ENCODE measurements at regions not wholly inside any gene's neighbourhood (a gene's known extent, or its start where the extent isn't known, plus 50 kb on each side); places are given as distances from the start of the nearest gene placed in this dataset.
"Not testable (repeated sequence)": the region's sequence is repeated elsewhere in the genome, so short reads cannot be mapped to it uniquely, and the experiment has no call there.

DNA sequence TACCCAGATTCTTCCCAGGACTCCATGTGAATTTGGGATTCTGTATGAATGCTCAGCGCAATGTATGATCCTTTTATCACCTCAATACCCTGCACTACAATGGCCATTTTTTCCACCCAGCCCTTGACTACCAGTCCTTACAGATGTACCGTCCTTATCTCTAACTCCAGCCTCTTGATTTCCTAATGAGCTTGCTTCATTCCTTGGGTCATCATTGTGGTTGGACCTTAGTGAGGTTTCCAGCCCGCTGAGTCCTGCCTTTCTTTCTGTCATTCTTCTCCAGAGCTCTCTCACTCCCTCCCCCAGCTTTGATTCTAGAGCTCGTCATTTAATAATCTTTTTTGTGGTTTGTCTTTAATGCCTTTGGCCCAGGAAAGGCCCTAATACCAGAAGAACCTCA, 438.5 kb downstream of the ZNF536 start:
- Mint-ChIP-seq H3K9me3 (peaks cover 4% of the 10 kb centered on the region), H3K36me3 (ENCODE audit: low read depth) (no peaks in the 10 kb centered on the region), H3K27me3 (ENCODE audit: insufficient read depth) (no peaks in the 10 kb centered on the region), H3K27ac (no peak overlapping the region), H3K4me1 (ENCODE audit: low read depth) (no peaks in the 10 kb centered on the region), H3K4me3 (no peak overlapping the region)
- intact Hi-C loops (cut with micrococcal nuclease) = no loop called here
- no peak for DNase-seq (ENCODE audit: low spot score)

DNA sequence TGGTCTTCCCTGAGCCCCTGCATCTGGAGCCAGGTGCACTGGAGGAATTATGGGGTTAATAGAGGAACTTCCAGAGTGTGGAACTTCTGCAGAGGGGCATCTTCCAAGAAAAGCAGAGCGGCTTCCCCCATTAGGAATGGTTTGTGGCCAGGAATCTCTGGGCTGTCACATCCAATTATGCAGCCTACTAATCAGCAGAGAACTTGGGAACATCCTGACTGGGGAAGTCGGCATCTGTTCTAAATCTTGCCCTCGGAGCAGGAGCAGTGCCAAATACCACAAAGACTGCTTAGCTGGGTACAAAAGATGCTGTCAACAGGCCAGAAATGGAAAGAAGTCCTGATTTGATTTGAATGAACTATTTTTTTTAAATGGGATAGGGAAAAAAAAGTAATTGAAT, 435.1 kb downstream of the ZNF536 start:
- intact Hi-C loops (cut with micrococcal nuclease) = no loop called here

DNA sequence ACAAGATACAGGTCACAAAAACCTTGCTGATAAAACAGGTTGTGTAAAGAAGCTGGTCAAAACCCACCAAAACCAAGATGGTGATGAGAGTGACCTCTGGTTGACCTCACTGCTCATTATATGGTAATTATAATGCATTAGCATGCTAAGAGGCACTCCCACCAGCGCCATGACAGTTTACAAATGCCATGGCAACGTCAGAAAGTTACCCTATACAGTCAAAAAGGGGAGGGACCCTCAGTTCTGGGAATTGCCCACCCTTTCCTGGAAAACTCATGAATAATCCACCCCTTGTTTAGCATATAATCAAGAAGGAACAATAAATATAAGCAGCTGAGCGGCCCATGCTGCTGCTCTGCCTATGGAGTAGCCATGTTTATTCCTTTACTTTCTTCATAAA, 434.1 kb downstream of the ZNF536 start:
- intact Hi-C loops (cut with micrococcal nuclease) = no loop called here
- no peak overlapping the region for H3K27ac Mint-ChIP-seq
- H3K4me1 Mint-ChIP-seq (ENCODE audit: low read depth) = no peaks in the 10 kb centered on the region
- peaks cover 2% of the 10 kb centered on the region for H3K27me3 Mint-ChIP-seq (ENCODE audit: insufficient read depth)
- H3K4me3 Mint-ChIP-seq = no peak overlapping the region
- no peaks in the 10 kb centered on the region for H3K9me3 Mint-ChIP-seq
- DNase-seq (ENCODE audit: low spot score) = no peak
- H3K36me3 Mint-ChIP-seq (ENCODE audit: low read depth) = no peaks in the 10 kb centered on the region

More for the DNA sequence above, 435.1 kb downstream of the ZNF536 start:
- Mint-ChIP-seq H3K4me1 (ENCODE audit: low read depth) (no peaks in the 10 kb centered on the region), H3K36me3 (ENCODE audit: low read depth) (no peaks in the 10 kb centered on the region), H3K27ac (no peak overlapping the region), H3K9me3 (no peaks in the 10 kb centered on the region), H3K27me3 (ENCODE audit: insufficient read depth) (peaks cover 2% of the 10 kb centered on the region), H3K4me3 (no peak overlapping the region)
- no peak for DNase-seq (ENCODE audit: low spot score)

DNA sequence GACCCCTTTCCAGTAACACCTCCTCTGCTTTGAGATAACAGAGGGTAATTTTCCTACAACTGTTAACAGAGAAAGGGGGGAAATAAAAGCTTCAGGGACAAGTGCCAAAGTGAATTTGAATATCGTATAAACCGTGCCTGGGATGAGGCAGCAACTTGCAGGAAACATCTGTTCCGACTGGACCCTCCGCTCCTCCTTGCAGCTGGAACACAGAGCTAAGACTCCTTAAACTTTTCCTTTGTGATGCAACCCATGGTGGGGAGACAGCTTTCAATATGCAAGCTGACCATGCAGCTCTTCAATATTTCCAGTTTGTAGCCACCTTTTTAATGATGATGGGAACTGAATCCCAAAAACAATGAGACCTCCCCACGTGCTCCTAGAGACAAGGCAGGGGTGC, 432.6 kb downstream of the ZNF536 start:
- intact Hi-C loops (cut with micrococcal nuclease) = no loop called here
- no peak overlapping the region for H3K4me3 Mint-ChIP-seq
- no peaks in the 10 kb centered on the region for H3K9me3 Mint-ChIP-seq
- no peak for DNase-seq (ENCODE audit: low spot score)
- no peaks in the 10 kb centered on the region for H3K36me3 Mint-ChIP-seq (ENCODE audit: low read depth)
- H3K27me3 Mint-ChIP-seq (ENCODE audit: insufficient read depth) = peaks cover 2% of the 10 kb centered on the region
- H3K4me1 Mint-ChIP-seq (ENCODE audit: low read depth) = no peaks in the 10 kb centered on the region
- H3K27ac Mint-ChIP-seq = no peak overlapping the region

DNA sequence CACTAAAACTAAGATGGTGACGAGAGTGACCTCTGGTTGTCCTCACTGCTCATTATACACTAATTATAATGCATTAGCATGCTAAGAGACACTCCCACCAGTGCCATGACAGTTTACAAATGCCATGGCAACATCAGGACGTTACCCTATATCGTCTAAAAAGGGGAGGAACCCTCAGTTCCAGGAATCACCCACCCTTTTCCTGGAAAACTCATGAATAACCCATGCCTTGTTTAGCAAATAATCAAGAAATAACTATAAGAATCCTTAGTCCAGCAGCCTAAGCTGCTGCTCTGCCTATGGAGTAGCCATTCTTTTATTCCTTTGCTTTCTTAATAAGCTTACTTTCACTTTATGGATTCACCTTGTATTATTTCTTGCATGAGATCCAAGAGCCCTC, 432.1 kb downstream of the ZNF536 start:
- H3K9me3 Mint-ChIP-seq; intact Hi-C loops (cut with micrococcal nuclease); H3K27me3 Mint-ChIP-seq (ENCODE audit: insufficient read depth); DNase-seq (ENCODE audit: low spot score); H3K4me3 Mint-ChIP-seq; H3K36me3 Mint-ChIP-seq (ENCODE audit: low read depth); H3K4me1 Mint-ChIP-seq (ENCODE audit: low read depth); H3K27ac Mint-ChIP-seq: not testable (repeated sequence)

DNA sequence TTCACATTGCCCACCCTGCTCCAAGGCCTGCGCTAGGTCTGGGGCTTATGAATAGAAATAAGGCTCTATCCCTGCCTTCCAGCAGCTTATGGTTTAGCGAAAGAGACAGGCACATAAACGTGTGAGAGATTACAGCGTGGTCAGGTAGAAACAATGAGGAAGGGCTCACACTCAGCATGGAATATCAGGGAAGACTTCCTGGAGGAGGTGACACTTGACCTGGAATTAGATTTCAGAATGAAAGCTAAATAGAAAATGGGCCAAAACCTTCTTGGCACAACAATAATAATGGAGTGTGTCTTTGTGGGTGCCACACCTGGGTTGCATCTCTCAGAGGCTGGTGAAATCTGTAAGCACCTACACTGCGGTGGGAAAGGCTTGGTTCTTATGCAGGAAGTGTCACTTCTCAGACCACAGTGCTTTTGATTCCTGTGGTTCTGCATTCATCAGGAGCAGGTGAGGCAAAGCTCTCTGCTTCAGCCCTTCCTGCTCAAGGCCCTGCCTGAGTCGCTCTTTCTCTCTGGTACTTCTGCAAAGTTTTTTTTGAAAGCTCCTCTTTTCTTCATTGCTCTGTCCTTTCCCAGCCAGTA, 430.3 kb downstream of the ZNF536 start:
- H3K4me3 Mint-ChIP-seq = no peak overlapping the region
- H3K4me1 Mint-ChIP-seq (ENCODE audit: low read depth) = no peaks in the 10 kb centered on the region
- H3K27me3 Mint-ChIP-seq (ENCODE audit: insufficient read depth) = peaks cover 4% of the 10 kb centered on the region
- DNase-seq (ENCODE audit: low spot score) = no peak
- no peak overlapping the region for H3K27ac Mint-ChIP-seq
- intact Hi-C loops (cut with micrococcal nuclease) = no loop called here
- H3K9me3 Mint-ChIP-seq = no peaks in the 10 kb centered on the region
- H3K36me3 Mint-ChIP-seq (ENCODE audit: low read depth) = no peaks in the 10 kb centered on the region

DNA sequence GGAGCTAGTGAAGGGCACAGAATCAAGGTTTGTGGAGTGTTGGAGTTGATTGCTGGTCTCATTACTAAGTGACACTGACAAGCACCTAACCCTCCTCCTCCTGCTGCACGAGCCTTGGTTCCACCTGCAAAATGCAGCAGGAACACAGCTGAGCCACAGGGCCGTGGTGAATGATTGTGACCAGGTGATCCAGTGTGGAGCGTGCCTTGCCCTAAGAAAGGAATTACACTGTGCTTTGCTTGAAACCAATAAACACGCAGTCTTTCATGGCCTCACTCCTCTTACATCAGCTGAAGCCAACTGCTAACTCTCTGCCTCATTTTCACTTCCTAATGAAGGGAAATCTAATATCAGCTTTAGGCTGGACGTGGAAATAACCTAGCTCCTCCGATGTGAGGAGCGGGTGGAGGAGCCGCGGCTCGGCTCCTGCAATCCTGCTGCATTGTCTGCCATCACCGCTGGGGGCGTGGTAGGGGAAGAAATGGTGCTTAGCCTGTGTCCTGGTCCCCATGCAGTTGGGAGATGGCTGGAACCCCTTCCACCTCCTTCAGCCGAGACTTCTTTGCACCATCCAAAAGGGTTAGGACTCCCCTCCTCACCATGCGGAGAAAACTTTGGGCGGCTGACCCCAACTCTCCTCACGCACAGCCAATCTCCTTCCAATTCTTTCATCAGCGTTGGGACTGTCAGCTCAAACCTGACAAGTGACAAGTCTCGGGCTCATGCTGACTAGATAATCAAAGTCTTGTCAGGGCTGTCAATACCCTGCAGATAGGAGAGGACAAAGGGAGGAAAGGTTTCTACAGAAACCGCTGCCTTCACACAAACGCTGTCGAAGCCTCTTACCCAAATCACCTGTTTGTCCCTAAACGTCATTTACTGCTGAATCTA, 427.9 kb downstream of the ZNF536 start:
- intact Hi-C loops (cut with micrococcal nuclease) = no loop called here
- no peaks in the 10 kb centered on the region for H3K4me1 Mint-ChIP-seq (ENCODE audit: low read depth)
- H3K36me3 Mint-ChIP-seq (ENCODE audit: low read depth) = no peaks in the 10 kb centered on the region
- H3K27ac Mint-ChIP-seq = no peak overlapping the region
- DNase-seq (ENCODE audit: low spot score) = peak; percentile 4
- peaks cover 2% of the 10 kb centered on the region for H3K27me3 Mint-ChIP-seq (ENCODE audit: insufficient read depth)
- no peak overlapping the region for H3K4me3 Mint-ChIP-seq
- no peaks in the 10 kb centered on the region for H3K9me3 Mint-ChIP-seq

DNA sequence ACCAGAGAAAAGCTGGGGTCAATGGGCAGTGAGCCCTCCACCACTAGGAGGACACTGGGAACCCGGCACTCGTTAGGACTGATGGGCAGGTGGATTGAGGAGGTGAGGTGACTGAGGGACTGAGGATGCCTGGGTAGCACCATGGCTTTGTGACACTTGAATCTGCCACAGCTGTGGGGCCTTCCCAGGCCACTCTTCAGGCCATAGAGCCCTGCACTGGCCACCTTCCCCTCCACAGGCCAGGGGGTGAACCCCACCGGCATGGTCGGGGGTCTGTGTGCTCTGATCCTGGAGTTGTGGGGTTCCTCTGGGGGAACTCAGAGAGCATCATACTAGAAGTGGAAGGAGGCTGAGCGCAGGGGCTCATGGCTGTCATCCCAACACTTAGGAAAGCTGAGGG, 423.5 kb downstream of the ZNF536 start:
- H3K4me3 Mint-ChIP-seq = no peak overlapping the region
- intact Hi-C loops (cut with micrococcal nuclease) = no loop called here
- H3K27me3 Mint-ChIP-seq (ENCODE audit: insufficient read depth) = peaks cover 2% of the 10 kb centered on the region
- H3K9me3 Mint-ChIP-seq = no peaks in the 10 kb centered on the region
- no peaks in the 10 kb centered on the region for H3K36me3 Mint-ChIP-seq (ENCODE audit: low read depth)
- no peak overlapping the region for H3K27ac Mint-ChIP-seq
- H3K4me1 Mint-ChIP-seq (ENCODE audit: low read depth) = no peaks in the 10 kb centered on the region
- DNase-seq (ENCODE audit: low spot score) = no peak

DNA sequence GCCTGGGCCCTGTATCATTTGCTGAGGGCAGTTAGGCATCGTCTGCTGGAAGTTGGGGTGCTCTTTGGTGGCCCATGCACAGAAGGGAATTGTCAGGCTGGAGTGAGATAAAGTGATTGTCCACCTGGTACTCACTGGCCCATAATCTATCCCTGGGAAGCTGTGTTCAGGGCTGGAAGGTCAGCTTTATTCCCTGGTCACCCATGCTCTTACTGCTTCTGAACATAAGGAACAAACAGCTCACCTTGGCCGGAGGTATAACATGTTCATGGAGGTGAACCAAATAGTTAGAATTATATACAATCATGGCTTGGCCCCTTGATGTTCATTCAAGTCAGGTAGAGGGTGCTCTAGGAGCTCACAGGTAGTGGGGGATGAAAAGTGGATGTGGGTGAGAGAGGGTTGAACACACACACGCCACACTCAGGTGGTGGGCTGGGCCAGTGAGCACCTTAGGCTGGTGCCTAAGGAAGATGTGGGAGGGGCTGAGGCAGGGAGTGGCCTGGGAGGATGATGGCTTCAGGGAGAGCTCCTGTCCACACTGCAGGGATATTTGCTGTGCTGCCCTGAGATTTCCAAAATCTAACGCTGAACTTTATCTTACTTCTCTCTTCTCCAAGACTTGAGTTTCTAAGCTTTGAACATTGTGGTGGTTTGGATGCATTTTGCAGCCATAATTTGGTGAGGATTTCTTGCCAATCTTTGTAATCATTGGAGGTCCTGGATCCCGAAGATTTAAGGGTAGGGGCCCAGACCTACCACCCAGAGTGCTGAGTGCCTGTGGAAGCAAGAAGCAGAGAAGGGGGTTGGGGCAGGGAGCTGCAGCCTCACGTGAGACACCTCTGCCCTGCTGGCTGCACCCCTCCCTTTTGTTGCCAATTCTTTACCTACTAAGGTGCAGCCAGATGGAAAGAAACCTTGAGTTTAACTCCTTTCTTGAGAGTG, 420.6 kb downstream of the ZNF536 start:
- Mint-ChIP-seq H3K4me3 (no peak overlapping the region), H3K27me3 (ENCODE audit: insufficient read depth) (no peaks in the 10 kb centered on the region), H3K9me3 (no peaks in the 10 kb centered on the region), H3K4me1 (ENCODE audit: low read depth) (no peaks in the 10 kb centered on the region), H3K36me3 (ENCODE audit: low read depth) (no peaks in the 10 kb centered on the region), H3K27ac (no peak overlapping the region)
- no peak for DNase-seq (ENCODE audit: low spot score)
- intact Hi-C loops (cut with micrococcal nuclease) = no loop called here

DNA sequence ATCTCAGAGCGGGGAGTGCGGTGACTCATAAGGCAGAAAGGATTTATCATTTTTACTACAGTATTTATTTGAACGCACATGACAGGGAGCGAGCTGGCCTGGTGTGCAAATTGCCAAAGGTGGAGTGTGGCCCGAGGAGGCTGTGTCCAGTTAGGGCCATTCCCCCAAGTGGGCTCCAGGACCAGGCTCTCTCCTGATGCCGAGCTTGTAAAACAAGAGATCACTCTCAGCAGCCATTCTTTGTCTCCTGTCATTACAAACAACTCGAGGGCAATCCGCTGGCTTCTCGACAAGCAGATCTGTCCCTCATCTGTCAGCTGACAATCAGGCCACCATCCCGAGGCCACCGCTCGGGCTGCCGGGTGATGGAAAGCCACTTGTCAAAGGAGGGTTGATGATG, 418.9 kb downstream of the ZNF536 start:
- H3K4me3 Mint-ChIP-seq = no peak overlapping the region
- intact Hi-C loops (cut with micrococcal nuclease) = no loop called here
- H3K27ac Mint-ChIP-seq = no peak overlapping the region
- H3K9me3 Mint-ChIP-seq = no peaks in the 10 kb centered on the region
- H3K27me3 Mint-ChIP-seq (ENCODE audit: insufficient read depth) = no peaks in the 10 kb centered on the region
- H3K36me3 Mint-ChIP-seq (ENCODE audit: low read depth) = no peaks in the 10 kb centered on the region
- no peak for DNase-seq (ENCODE audit: low spot score)
- H3K4me1 Mint-ChIP-seq (ENCODE audit: low read depth) = no peaks in the 10 kb centered on the region

DNA sequence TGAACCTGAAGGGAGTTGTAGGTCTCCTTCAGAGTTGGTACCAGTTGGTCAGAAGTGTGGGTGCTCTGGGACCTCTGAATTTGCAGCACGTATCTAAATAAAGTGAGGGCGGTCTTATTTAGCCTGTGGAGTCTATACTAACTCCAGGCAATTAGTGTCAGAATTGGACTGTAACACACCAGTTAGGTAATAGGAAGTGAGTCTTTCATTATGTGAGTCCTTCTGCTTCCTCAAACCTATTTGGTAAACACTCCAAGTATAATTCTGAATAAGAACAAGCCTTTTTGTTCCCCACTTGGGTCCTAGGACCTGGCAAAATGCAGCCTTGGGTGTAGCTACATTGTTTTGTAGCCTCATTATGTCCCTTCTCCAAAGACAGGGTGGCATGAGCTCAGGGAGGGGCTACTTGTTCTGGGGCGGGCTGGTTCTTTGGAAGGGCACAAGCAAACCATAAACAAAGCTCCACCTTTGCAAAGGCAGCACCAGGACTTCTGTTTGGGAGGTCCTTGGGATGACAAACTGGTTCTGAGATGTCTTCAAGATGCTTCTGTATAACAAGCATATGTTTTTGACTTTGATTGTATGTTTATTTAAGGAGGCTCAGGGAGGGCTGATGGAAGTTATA, 418.0 kb downstream of the ZNF536 start:
- H3K4me1 Mint-ChIP-seq (ENCODE audit: low read depth) = no peaks in the 10 kb centered on the region
- DNase-seq (ENCODE audit: low spot score) = no peak
- no peaks in the 10 kb centered on the region for H3K27me3 Mint-ChIP-seq (ENCODE audit: insufficient read depth)
- no peaks in the 10 kb centered on the region for H3K36me3 Mint-ChIP-seq (ENCODE audit: low read depth)
- no peak overlapping the region for H3K4me3 Mint-ChIP-seq
- intact Hi-C loops (cut with micrococcal nuclease) = no loop called here
- no peaks in the 10 kb centered on the region for H3K9me3 Mint-ChIP-seq
- no peak overlapping the region for H3K27ac Mint-ChIP-seq

DNA sequence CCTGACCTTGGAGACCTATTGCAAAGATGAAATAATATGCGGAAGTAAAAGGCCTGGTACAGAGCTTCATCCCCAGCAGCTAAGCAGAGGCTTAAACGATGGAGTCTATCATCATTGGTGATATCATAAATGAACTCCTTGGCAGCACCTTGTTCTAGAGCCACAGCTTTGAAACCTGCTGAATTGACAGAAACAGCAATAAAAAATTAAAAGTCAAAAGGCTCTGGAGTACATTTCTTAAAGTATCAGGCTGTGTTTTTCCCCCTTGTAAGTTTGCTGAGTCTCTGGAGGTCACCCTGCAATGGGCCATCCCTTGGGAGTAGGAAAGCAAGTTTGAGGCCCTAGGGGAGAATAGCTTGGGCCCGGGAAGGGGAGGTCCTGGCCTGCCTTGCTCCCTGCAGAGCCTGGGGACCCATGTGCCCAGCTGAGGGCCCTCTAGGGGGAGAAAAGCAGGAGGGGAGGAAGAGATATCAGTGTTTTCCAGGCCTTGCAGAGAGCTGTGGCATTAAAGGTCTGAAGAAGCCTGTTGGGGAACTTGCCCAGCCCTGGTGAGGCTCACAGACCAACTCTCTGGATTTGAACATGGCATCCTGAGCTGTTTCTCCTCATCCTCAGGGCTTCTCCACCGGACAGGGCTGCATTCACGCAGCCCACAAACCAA, 416.1 kb downstream of the ZNF536 start:
- Mint-ChIP-seq H3K4me1 (ENCODE audit: low read depth) (no peaks in the 10 kb centered on the region), H3K27ac (no peak overlapping the region), H3K9me3 (no peaks in the 10 kb centered on the region), H3K36me3 (ENCODE audit: low read depth) (no peaks in the 10 kb centered on the region), H3K27me3 (ENCODE audit: insufficient read depth) (no peaks in the 10 kb centered on the region), H3K4me3 (no peak overlapping the region)
- DNase-seq (ENCODE audit: low spot score) = no peak
- intact Hi-C loops (cut with micrococcal nuclease) = no loop called here

All from activated T-helper 1 cell treated with anti-CD3 and anti-CD28 coated beads, Interleukin-12 subunit alpha, Interleukin-12 subunit beta, Interleukin-2, Interleukin-4 antibody, amounts not matched to agents 30 ng/mL and 10 ng/mL and 1 ng/mL, durations not matched to agents 14 hours and 24 hours and 36 hours (primary cell).